ENCODE measurements at regions not wholly inside any gene's neighbourhood (a gene's known extent, or its start where the extent isn't known, plus 50 kb on each side); places are given as distances from the start of the nearest gene placed in this dataset.

GRCh38 chr15:95664450-95664849 is 666.0 kb upstream of the NR2F2 start (continued):
- TF ChIP-seq STAT6 (CRISPR knock-in tag; conservative IDR thresholded peaks at IDR 0.05; ENCODE audit: low read depth): no peak
- TF ChIP-seq NR1H2 (CRISPR knock-in tag; IDR thresholded peaks at IDR 0.05): no peak
- TF ChIP-seq TP53 (CRISPR knock-in tag; IDR thresholded peaks at IDR 0.05): no peak

- ATAC-seq (peak; percentile 58), DNase-seq (ENCODE audit: low spot score) (peak; percentile 14)
- H3K27ac Mint-ChIP-seq: no peak overlapping the region
- TF ChIP-seq USF2 (CRISPR knock-in tag; IDR thresholded peaks at IDR 0.05) (no peak), ZNF396 (CRISPR knock-in tag; IDR thresholded peaks at IDR 0.05; ENCODE audit: borderline replicate concordance) (no peak), HMGXB4 (CRISPR knock-in tag; IDR thresholded peaks at IDR 0.05) (no peak)
- peaks cover 23% of the 10 kb centered on the region for H3K4me1 Mint-ChIP-seq
- H3K36me3 Mint-ChIP-seq: no peaks in the 10 kb centered on the region
- no peaks in the 10 kb centered on the region for H3K9me3 Mint-ChIP-seq
- POLR2A ChIA-PET: no interaction called here
- H3K27me3 Mint-ChIP-seq (ENCODE audit: low read depth): no peaks in the 10 kb centered on the region
- H3K4me3 Mint-ChIP-seq: no peak overlapping the region
- CTCF ChIA-PET: no interaction called here
Observed at GRCh38 chr15:95669146-95669922, 661.2 kb upstream of the NR2F2 start.

GRCh38 chr15:95674031-95674430 is 656.5 kb upstream of the NR2F2 start:
- no peak overlapping the region for H3K27ac Mint-ChIP-seq
- TF ChIP-seq HMGA2 (CRISPR knock-in tag; IDR thresholded peaks at IDR 0.05) (no peak), PRRX2 (CRISPR knock-in tag; IDR thresholded peaks at IDR 0.05) (no peak), NFYB (CRISPR knock-in tag; conservative IDR thresholded peaks at IDR 0.05; ENCODE audit: low read depth) (no peak)
- H3K4me3 Mint-ChIP-seq: no peak overlapping the region
- H3K36me3 Mint-ChIP-seq: no peaks in the 10 kb centered on the region
- no peaks in the 10 kb centered on the region for H3K27me3 Mint-ChIP-seq (ENCODE audit: low read depth)
- H3K4me1 Mint-ChIP-seq: no peaks in the 10 kb centered on the region
- peaks cover 12% of the 10 kb centered on the region for H3K9me3 Mint-ChIP-seq
- no peak for DNase-seq (ENCODE audit: low spot score)
- ATAC-seq: no peak
- ChIA-PET CTCF (no interaction called here), POLR2A (no interaction called here)

- DNase-seq (ENCODE audit: low spot score): no peak
- H3K4me1 Mint-ChIP-seq: peaks cover 5% of the 10 kb centered on the region; the same call in 1 of the 2 replicates
- ChIA-PET POLR2A (no interaction called here), CTCF (no interaction called here)
- no peak overlapping the region for H3K4me3 Mint-ChIP-seq
- no peak overlapping the region for H3K27ac Mint-ChIP-seq
- H3K27me3 Mint-ChIP-seq (ENCODE audit: low read depth): no peaks in the 10 kb centered on the region
- H3K36me3 Mint-ChIP-seq: no peaks in the 10 kb centered on the region
- ATAC-seq: no peak
- peaks cover 12% of the 10 kb centered on the region for H3K9me3 Mint-ChIP-seq
- TF ChIP-seq ATF3 (CRISPR knock-in tag; conservative IDR thresholded peaks at IDR 0.05): no peak
- TF ChIP-seq FOXP1 (CRISPR knock-in tag; IDR thresholded peaks at IDR 0.05; ENCODE audit: borderline replicate concordance): no peak
- no peak for TF ChIP-seq RELA (CRISPR knock-in tag; IDR thresholded peaks at IDR 0.05; ENCODE audit: borderline replicate concordance)
- no peak for TF ChIP-seq AFF4 (CRISPR knock-in tag; IDR thresholded peaks at IDR 0.05; ENCODE audit: borderline replicate concordance)
- no peak for TF ChIP-seq AR (CRISPR knock-in tag; IDR thresholded peaks at IDR 0.05)
- no peak for TF ChIP-seq FOXJ3 (CRISPR knock-in tag; IDR thresholded peaks at IDR 0.05; ENCODE audit: borderline replicate concordance)
- TF ChIP-seq OVOL2 (CRISPR knock-in tag; IDR thresholded peaks at IDR 0.05; ENCODE audit: borderline replicate concordance): no peak
- no peak for TF ChIP-seq GTF2I (CRISPR knock-in tag; conservative IDR thresholded peaks at IDR 0.05)
Observed at GRCh38 chr15:95676500-95676899, 654.0 kb upstream of the NR2F2 start.
